WTC11 (cell line): ENCODE measurements at regions not wholly inside any gene's neighbourhood (a gene's known extent, or its start where the extent isn't known, plus 50 kb on each side); places are given as distances from the start of the nearest gene placed in this dataset.

ENCODE experiments used
- ATAC-seq: fragments of 200-7000 bp; cut with Tn5 transposase; 2 replicates; pipeline ENCODE4 v1.10.0; 2021; ENCODE audit warnings: mild to moderate bottlenecking, moderate library complexity
- CTCF ChIA-PET: fragments of 300-600 bp; sonication (Branson Sonifier 250); formaldehyde crosslinking; loops from one replicate; lab custom pipeline; 2021; ENCODE audit warnings: antibody characterized with exemption; lab: Charles Lee
- POLR2A ChIA-PET: fragments of 350-600 bp; sonication (Branson Sonifier 250); formaldehyde crosslinking; loops from one replicate; lab custom pipeline; 2021; ENCODE audit warnings: antibody characterized with exemption; lab: Charles Lee
- DNase-seq: peaks from one replicate; pipeline ENCODE4 v3.0.0; 2021; ENCODE audit warnings: low spot score
- H3K27ac Mint-ChIP-seq: 2 replicates; pipeline ENCODE4 v1.8.0; 2021; ENCODE audit warnings: mixed read lengths
- H3K27me3 Mint-ChIP-seq: 2 replicates; pipeline ENCODE4 v1.8.0; 2021; ENCODE audit warnings: low read depth, mild to moderate bottlenecking, moderate library complexity, mixed read lengths
- H3K36me3 Mint-ChIP-seq: 2 replicates; pipeline ENCODE4 v1.8.0; 2021; ENCODE audit warnings: mixed read lengths
- H3K4me1 Mint-ChIP-seq: 2 replicates; pipeline ENCODE4 v1.8.0; 2022; ENCODE audit warnings: mixed read lengths
- H3K4me3 Mint-ChIP-seq: 2 replicates; pipeline ENCODE4 v1.8.0; 2021; ENCODE audit warnings: mild to moderate bottlenecking, moderate library complexity, mixed read lengths
- H3K9me3 Mint-ChIP-seq: 2 replicates; pipeline ENCODE4 v1.8.0; 2021; ENCODE audit warnings: mixed read lengths
- CREM ChIP-seq: sonication (generic); formaldehyde crosslinking; IDR thresholded peaks from 2 replicates; pipeline ENCODE4 v1.8.1; 2022; ENCODE audit warnings: mild to moderate bottlenecking, missing genetic modification reagents, moderate library complexity
- GTF2I ChIP-seq: fragments of 250-450 bp; sonication (Bioruptor Pico); conservative IDR thresholded peaks from 2 replicates; pipeline ENCODE4 v1.4.0; 2021; ENCODE audit warnings: mild to moderate bottlenecking
- JAZF1 ChIP-seq: fragments of 250-450 bp; sonication (Bioruptor Pico); IDR thresholded peaks from 2 replicates; pipeline ENCODE4 v1.9.0; 2021; ENCODE audit warnings: moderate library complexity, mild to moderate bottlenecking, inconsistent platforms
- MXD4 ChIP-seq: fragments of 250-450 bp; sonication (Bioruptor Pico); IDR thresholded peaks from 2 replicates; pipeline ENCODE4 v1.8.0; 2021; ENCODE audit warnings: mild to moderate bottlenecking, moderate library complexity, borderline replicate concordance
- RELA ChIP-seq: sonication (generic); formaldehyde crosslinking; IDR thresholded peaks from 2 replicates; pipeline ENCODE4 v1.8.1; 2022; ENCODE audit warnings: missing genetic modification reagents, mild to moderate bottlenecking, borderline replicate concordance
- TEAD4 ChIP-seq: sonication (generic); formaldehyde crosslinking; IDR thresholded peaks from 2 replicates; pipeline ENCODE4 v1.8.0; 2022; ENCODE audit warnings: mild to moderate bottlenecking, missing genetic modification reagents
- ZNF138 ChIP-seq: sonication (generic); formaldehyde crosslinking; conservative IDR thresholded peaks from 2 replicates; pipeline ENCODE4 v1.8.1; 2022; ENCODE audit warnings: mild to moderate bottlenecking, moderate library complexity, missing genetic modification reagents
- ZNF232 ChIP-seq: sonication (generic); formaldehyde crosslinking; IDR thresholded peaks from 2 replicates; pipeline ENCODE4 v1.8.0; 2022; ENCODE audit warnings: mild to moderate bottlenecking, missing genetic modification reagents
- ZNF423 ChIP-seq: fragments of 250-450 bp; sonication (Bioruptor Pico); IDR thresholded peaks from 2 replicates; pipeline ENCODE4 v2.1.2; 2022; ENCODE audit warnings: mild to moderate bottlenecking, moderate library complexity
- TF ChIP-seq, protein P1 (sequence below): fragments of 250-450 bp; sonication (Bioruptor Pico); IDR thresholded peaks from 2 replicates; pipeline ENCODE4 v1.8.0; 2021; ENCODE audit warnings: mild to moderate bottlenecking
- TF ChIP-seq, protein P2 (sequence below): fragments of 250-450 bp; sonication (Bioruptor Pico); IDR thresholded peaks from 2 replicates; pipeline ENCODE4 v1.9.0; 2021; ENCODE audit warnings: mild to moderate bottlenecking
- TF ChIP-seq, protein P3 (sequence below): fragments of 250-450 bp; sonication (Bioruptor Pico); IDR thresholded peaks from 2 replicates; pipeline ENCODE4 v1.9.0; 2021; ENCODE audit warnings: mild to moderate bottlenecking
- TF ChIP-seq, protein P4 (sequence below): sonication (generic); formaldehyde crosslinking; conservative IDR thresholded peaks from 2 replicates; pipeline ENCODE4 v1.8.1; 2023; ENCODE audit warnings: mild to moderate bottlenecking, low read depth, missing genetic modification reagents, moderate library complexity
- TF ChIP-seq, protein P5 (sequence below): sonication (generic); formaldehyde crosslinking; IDR thresholded peaks from 2 replicates; pipeline ENCODE4 v1.8.1; 2023; ENCODE audit warnings: mild to moderate bottlenecking, missing genetic modification reagents
- TF ChIP-seq, protein P6 (sequence below): sonication (generic); formaldehyde crosslinking; IDR thresholded peaks from 2 replicates; pipeline ENCODE4 v1.8.0; 2023; ENCODE audit warnings: missing genetic modification reagents
- TF ChIP-seq, protein P7 (sequence below): sonication (generic); formaldehyde crosslinking; IDR thresholded peaks from 2 replicates; pipeline ENCODE4 v1.8.1; 2023; ENCODE audit warnings: mild to moderate bottlenecking, missing genetic modification reagents, borderline replicate concordance
- TF ChIP-seq, protein P8 (sequence below): sonication (generic); formaldehyde crosslinking; IDR thresholded peaks from 2 replicates; pipeline ENCODE4 v1.8.1; 2022; ENCODE audit warnings: low read depth, mild to moderate bottlenecking, moderate library complexity, missing genetic modification reagents, borderline replicate concordance

DNA sequence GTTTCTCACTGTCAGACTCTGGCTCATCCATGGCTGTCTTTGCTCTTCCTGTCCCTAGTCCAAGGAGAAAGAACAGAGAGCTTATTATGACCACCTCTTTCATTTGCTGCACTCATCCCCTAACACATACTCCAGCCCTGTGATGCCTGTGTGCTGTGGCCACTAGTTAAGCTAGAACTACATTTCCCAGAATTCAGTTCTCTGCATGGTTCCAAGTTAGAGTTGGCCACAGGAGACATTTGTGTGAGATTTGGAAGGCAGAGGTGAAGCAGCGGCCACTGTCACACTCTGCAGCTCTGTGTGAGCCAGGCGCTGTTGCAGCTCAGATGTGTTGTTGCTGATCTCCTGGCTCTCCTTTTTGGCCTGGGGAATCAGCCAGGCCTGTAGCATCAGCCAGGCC, 188.2 kb upstream of the ATP6AP2 start (continued):
- TF ChIP-seq, protein P1, sequence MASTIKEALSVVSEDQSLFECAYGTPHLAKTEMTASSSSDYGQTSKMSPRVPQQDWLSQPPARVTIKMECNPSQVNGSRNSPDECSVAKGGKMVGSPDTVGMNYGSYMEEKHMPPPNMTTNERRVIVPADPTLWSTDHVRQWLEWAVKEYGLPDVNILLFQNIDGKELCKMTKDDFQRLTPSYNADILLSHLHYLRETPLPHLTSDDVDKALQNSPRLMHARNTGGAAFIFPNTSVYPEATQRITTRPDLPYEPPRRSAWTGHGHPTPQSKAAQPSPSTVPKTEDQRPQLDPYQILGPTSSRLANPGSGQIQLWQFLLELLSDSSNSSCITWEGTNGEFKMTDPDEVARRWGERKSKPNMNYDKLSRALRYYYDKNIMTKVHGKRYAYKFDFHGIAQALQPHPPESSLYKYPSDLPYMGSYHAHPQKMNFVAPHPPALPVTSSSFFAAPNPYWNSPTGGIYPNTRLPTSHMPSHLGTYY (CRISPR knock-in tag): no peak
- TF ChIP-seq JAZF1 (no peak), ZNF232 (CRISPR knock-in tag) (no peak)
- TF ChIP-seq, all 79 proteins: peak for 0

DNA sequence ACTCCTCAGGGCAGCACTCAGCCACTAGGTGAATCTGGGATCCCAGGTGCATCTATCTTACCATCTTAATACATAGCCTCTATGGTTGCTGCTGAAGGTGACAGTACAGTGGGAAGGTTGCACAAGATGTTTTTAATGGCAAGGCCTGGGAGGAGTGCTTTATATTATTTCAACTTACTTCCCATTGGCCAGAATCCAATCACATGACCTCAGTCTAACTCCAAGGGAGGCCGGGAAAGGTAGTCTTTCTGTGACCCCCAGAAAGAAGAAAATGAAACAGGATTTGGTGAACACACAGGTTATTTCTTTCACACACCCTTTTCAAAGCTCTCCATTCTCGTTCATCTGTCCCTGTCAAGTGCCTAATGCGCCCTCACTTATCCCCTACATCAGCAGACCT, 189.1 kb upstream of the ATP6AP2 start:
- Mint-ChIP-seq H3K27ac (no peak overlapping the region), H3K9me3 (no peaks in the 10 kb centered on the region), H3K36me3 (no peaks in the 10 kb centered on the region), H3K4me3 (no peak overlapping the region), H3K4me1 (no peaks in the 10 kb centered on the region), H3K27me3 (no peaks in the 10 kb centered on the region)
- ChIA-PET CTCF (no interaction called here), POLR2A (no interaction called here)
- no peak for DNase-seq
- no peak for ATAC-seq
- TF ChIP-seq RELA (CRISPR knock-in tag): no peak
- TF ChIP-seq, protein P2, sequence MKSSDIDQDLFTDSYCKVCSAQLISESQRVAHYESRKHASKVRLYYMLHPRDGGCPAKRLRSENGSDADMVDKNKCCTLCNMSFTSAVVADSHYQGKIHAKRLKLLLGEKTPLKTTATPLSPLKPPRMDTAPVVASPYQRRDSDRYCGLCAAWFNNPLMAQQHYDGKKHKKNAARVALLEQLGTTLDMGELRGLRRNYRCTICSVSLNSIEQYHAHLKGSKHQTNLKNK (CRISPR knock-in tag): no peak
- TF ChIP-seq, protein P3, sequence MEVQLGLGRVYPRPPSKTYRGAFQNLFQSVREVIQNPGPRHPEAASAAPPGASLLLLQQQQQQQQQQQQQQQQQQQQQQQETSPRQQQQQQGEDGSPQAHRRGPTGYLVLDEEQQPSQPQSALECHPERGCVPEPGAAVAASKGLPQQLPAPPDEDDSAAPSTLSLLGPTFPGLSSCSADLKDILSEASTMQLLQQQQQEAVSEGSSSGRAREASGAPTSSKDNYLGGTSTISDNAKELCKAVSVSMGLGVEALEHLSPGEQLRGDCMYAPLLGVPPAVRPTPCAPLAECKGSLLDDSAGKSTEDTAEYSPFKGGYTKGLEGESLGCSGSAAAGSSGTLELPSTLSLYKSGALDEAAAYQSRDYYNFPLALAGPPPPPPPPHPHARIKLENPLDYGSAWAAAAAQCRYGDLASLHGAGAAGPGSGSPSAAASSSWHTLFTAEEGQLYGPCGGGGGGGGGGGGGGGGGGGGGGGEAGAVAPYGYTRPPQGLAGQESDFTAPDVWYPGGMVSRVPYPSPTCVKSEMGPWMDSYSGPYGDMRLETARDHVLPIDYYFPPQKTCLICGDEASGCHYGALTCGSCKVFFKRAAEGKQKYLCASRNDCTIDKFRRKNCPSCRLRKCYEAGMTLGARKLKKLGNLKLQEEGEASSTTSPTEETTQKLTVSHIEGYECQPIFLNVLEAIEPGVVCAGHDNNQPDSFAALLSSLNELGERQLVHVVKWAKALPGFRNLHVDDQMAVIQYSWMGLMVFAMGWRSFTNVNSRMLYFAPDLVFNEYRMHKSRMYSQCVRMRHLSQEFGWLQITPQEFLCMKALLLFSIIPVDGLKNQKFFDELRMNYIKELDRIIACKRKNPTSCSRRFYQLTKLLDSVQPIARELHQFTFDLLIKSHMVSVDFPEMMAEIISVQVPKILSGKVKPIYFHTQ (CRISPR knock-in tag): no peak
- TF ChIP-seq ZNF138 (CRISPR knock-in tag): no peak
- no peak for TF ChIP-seq TEAD4 (CRISPR knock-in tag)
- no peak for TF ChIP-seq CREM
- TF ChIP-seq, protein P4, sequence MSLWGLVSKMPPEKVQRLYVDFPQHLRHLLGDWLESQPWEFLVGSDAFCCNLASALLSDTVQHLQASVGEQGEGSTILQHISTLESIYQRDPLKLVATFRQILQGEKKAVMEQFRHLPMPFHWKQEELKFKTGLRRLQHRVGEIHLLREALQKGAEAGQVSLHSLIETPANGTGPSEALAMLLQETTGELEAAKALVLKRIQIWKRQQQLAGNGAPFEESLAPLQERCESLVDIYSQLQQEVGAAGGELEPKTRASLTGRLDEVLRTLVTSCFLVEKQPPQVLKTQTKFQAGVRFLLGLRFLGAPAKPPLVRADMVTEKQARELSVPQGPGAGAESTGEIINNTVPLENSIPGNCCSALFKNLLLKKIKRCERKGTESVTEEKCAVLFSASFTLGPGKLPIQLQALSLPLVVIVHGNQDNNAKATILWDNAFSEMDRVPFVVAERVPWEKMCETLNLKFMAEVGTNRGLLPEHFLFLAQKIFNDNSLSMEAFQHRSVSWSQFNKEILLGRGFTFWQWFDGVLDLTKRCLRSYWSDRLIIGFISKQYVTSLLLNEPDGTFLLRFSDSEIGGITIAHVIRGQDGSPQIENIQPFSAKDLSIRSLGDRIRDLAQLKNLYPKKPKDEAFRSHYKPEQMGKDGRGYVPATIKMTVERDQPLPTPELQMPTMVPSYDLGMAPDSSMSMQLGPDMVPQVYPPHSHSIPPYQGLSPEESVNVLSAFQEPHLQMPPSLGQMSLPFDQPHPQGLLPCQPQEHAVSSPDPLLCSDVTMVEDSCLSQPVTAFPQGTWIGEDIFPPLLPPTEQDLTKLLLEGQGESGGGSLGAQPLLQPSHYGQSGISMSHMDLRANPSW (CRISPR knock-in tag): no peak
- TF ChIP-seq, protein P5, sequence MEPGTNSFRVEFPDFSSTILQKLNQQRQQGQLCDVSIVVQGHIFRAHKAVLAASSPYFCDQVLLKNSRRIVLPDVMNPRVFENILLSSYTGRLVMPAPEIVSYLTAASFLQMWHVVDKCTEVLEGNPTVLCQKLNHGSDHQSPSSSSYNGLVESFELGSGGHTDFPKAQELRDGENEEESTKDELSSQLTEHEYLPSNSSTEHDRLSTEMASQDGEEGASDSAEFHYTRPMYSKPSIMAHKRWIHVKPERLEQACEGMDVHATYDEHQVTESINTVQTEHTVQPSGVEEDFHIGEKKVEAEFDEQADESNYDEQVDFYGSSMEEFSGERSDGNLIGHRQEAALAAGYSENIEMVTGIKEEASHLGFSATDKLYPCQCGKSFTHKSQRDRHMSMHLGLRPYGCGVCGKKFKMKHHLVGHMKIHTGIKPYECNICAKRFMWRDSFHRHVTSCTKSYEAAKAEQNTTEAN: no peak
- TF ChIP-seq, protein P6, sequence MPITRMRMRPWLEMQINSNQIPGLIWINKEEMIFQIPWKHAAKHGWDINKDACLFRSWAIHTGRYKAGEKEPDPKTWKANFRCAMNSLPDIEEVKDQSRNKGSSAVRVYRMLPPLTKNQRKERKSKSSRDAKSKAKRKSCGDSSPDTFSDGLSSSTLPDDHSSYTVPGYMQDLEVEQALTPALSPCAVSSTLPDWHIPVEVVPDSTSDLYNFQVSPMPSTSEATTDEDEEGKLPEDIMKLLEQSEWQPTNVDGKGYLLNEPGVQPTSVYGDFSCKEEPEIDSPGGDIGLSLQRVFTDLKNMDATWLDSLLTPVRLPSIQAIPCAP (CRISPR knock-in tag): no peak
- TF ChIP-seq GTF2I (CRISPR knock-in tag): no peak
- no peak for TF ChIP-seq MXD4 (CRISPR knock-in tag)
- no peak for TF ChIP-seq ZNF423 (CRISPR knock-in tag)
- TF ChIP-seq, protein P7, sequence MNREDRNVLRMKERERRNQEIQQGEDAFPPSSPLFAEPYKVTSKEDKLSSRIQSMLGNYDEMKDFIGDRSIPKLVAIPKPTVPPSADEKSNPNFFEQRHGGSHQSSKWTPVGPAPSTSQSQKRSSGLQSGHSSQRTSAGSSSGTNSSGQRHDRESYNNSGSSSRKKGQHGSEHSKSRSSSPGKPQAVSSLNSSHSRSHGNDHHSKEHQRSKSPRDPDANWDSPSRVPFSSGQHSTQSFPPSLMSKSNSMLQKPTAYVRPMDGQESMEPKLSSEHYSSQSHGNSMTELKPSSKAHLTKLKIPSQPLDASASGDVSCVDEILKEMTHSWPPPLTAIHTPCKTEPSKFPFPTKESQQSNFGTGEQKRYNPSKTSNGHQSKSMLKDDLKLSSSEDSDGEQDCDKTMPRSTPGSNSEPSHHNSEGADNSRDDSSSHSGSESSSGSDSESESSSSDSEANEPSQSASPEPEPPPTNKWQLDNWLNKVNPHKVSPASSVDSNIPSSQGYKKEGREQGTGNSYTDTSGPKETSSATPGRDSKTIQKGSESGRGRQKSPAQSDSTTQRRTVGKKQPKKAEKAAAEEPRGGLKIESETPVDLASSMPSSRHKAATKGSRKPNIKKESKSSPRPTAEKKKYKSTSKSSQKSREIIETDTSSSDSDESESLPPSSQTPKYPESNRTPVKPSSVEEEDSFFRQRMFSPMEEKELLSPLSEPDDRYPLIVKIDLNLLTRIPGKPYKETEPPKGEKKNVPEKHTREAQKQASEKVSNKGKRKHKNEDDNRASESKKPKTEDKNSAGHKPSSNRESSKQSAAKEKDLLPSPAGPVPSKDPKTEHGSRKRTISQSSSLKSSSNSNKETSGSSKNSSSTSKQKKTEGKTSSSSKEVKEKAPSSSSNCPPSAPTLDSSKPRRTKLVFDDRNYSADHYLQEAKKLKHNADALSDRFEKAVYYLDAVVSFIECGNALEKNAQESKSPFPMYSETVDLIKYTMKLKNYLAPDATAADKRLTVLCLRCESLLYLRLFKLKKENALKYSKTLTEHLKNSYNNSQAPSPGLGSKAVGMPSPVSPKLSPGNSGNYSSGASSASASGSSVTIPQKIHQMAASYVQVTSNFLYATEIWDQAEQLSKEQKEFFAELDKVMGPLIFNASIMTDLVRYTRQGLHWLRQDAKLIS: no peak
- TF ChIP-seq, protein P8, sequence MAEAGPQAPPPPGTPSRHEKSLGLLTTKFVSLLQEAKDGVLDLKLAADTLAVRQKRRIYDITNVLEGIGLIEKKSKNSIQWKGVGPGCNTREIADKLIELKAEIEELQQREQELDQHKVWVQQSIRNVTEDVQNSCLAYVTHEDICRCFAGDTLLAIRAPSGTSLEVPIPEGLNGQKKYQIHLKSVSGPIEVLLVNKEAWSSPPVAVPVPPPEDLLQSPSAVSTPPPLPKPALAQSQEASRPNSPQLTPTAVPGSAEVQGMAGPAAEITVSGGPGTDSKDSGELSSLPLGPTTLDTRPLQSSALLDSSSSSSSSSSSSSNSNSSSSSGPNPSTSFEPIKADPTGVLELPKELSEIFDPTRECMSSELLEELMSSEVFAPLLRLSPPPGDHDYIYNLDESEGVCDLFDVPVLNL (CRISPR knock-in tag): no peak
